AG04450 (cell line): ENCODE measurements at regions not wholly inside any gene's neighbourhood (a gene's known extent, or its start where the extent isn't known, plus 50 kb on each side); places are given as distances from the start of the nearest gene placed in this dataset.

ENCODE experiments used
- CTCF ChIA-PET: fragments of 300-600, 350-600 bp; formaldehyde crosslinking; extraction: SDS; loops from one replicate; lab custom pipeline; 2022; ENCODE audit warnings: antibody characterized with exemption, inconsistent platforms; lab: Charles Lee
- POLR2A ChIA-PET: fragments of 350-600 bp; formaldehyde crosslinking; extraction: SDS; loops from one replicate; lab custom pipeline; 2021; ENCODE audit warnings: antibody characterized with exemption, inconsistent platforms; lab: Yijun Ruan, JAX
- DNase-seq: peaks from one replicate; pipeline ENCODE4 v3.0.0-alpha.2; 2011; ENCODE audit warnings: low read depth, low spot score
- H3K27ac ChIP-seq: one replicate; pipeline ENCODE4 v1.5.1; 2012; ENCODE audit warnings: low read depth, low read length, control low read depth
- H3K27me3 ChIP-seq: one replicate; pipeline ENCODE4 v1.6.0; 2012; ENCODE audit warnings: low read length; ENCODE audit not compliant: control insufficient read depth, insufficient read depth
- H3K4me3 ChIP-seq: 2 replicates; pipeline ENCODE4 v1.5.1; 2011; ENCODE audit warnings: mild to moderate bottlenecking, low read depth, low read length, control low read depth
- H3K9me3 ChIP-seq: 2 replicates; pipeline ENCODE4 v1.5.1; 2012; ENCODE audit warnings: low read length; ENCODE audit not compliant: control insufficient read depth, insufficient read depth
- CTCF ChIP-seq: IDR thresholded peaks from 2 replicates; pipeline ENCODE4 v1.5.1; 2011; ENCODE audit warnings: low read depth, low read length, control low read depth, inconsistent platforms

GRCh38 chr1:79629414-79629813 lies 622.9 kb upstream of the ADGRL4 start:
- no peaks in the 10 kb centered on the region for H3K9me3 ChIP-seq
- ChIA-PET POLR2A (no interaction called here), CTCF (no interaction called here)
- DNase-seq: no peak
- H3K27ac ChIP-seq: no peak overlapping the region
- TF ChIP-seq CTCF: no peak
- no peak overlapping the region for H3K4me3 ChIP-seq
- H3K27me3 ChIP-seq: no peaks in the 10 kb centered on the region

- TF ChIP-seq CTCF: peak; percentile 29; the same call in 1 of the 2 replicates
- Histone ChIP-seq H3K27ac (no peak overlapping the region), H3K9me3 (no peaks in the 10 kb centered on the region), H3K27me3 (no peaks in the 10 kb centered on the region), H3K4me3 (no peak overlapping the region)
- POLR2A ChIA-PET: no interaction called here
- CTCF ChIA-PET: interaction anchor here (0.8 kb wide), 1 partner anchor 11 kb away, joined by 3 read pairs; no protein-coding TSS in a partner anchor
- DNase-seq: no peak
These were observed 611.2 kb upstream of the ADGRL4 start for GRCh38 chr1:79617777-79618176.

GRCh38 chr1:79614762-79615161 lies 608.2 kb upstream of the ADGRL4 start:
- Histone ChIP-seq H3K27ac (no peak overlapping the region), H3K4me3 (no peak overlapping the region), H3K9me3 (no peaks in the 10 kb centered on the region), H3K27me3 (no peaks in the 10 kb centered on the region)
- ChIA-PET POLR2A (no interaction called here), CTCF (interaction anchor here (0.6 kb wide), 1 partner anchor 8 kb away, joined by 4 read pairs; no protein-coding TSS in a partner anchor)
- no peak for DNase-seq
- TF ChIP-seq CTCF: no peak

GRCh38 chr1:79614106-79614505 lies 607.6 kb upstream of the ADGRL4 start:
- no peaks in the 10 kb centered on the region for H3K27me3 ChIP-seq
- H3K9me3 ChIP-seq: no peaks in the 10 kb centered on the region
- no peak overlapping the region for H3K27ac ChIP-seq
- CTCF ChIA-PET: interaction anchor here (0.6 kb wide), 2 partner anchors 9 to 117 kb away, joined by 3 to 4 read pairs; no protein-coding TSS in a partner anchor
- H3K4me3 ChIP-seq: no peak overlapping the region
- no peak for DNase-seq
- POLR2A ChIA-PET: no interaction called here
- no peak for TF ChIP-seq CTCF

DNA sequence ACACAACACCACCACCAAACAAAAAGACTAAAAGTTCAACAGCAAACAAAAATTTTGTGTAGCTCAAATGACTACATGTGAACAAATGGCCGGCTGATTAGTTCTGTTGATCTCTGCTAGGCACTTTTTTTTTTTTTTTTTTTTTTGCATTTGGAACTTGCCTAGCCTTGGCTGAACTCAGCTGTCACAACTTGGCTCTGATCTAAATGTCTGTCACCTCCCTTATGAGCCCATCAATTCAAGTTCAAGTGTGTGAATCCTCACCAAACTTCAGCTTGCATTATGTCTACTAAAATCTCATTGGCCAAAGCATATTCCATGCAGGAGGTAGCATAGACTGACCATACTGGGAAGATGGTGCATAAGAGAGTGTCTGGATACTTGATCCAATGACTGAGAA lies 606.5 kb upstream of the ADGRL4 start:
- no peak overlapping the region for H3K27ac ChIP-seq
- no peaks in the 10 kb centered on the region for H3K9me3 ChIP-seq
- CTCF ChIA-PET: no interaction called here
- POLR2A ChIA-PET: no interaction called here
- no peak for TF ChIP-seq CTCF
- H3K27me3 ChIP-seq: no peaks in the 10 kb centered on the region
- DNase-seq: no peak
- H3K4me3 ChIP-seq: no peak overlapping the region
